ENCODE measurements at regions not wholly inside any gene's neighbourhood (a gene's known extent, or its start where the extent isn't known, plus 50 kb on each side); places are given as distances from the start of the nearest gene placed in this dataset.

- TF ChIP-seq CTCF (IDR thresholded peaks at IDR 0.05) (no peak), POLR2A (IDR thresholded peaks at IDR 0.05) (no peak)
Observed at GRCh38 chr3:118487734-118488133, 546.9 kb downstream of the IGSF11 start.

Measured in adrenal gland (tissue), 5 donors.